ENCODE measurements at regions not wholly inside any gene's neighbourhood (a gene's known extent, or its start where the extent isn't known, plus 50 kb on each side); places are given as distances from the start of the nearest gene placed in this dataset.

GRCh38 chr11:128244871-128245270 is 342.5 kb downstream of the ETS1 start:
- TF ChIP-seq, protein P1, sequence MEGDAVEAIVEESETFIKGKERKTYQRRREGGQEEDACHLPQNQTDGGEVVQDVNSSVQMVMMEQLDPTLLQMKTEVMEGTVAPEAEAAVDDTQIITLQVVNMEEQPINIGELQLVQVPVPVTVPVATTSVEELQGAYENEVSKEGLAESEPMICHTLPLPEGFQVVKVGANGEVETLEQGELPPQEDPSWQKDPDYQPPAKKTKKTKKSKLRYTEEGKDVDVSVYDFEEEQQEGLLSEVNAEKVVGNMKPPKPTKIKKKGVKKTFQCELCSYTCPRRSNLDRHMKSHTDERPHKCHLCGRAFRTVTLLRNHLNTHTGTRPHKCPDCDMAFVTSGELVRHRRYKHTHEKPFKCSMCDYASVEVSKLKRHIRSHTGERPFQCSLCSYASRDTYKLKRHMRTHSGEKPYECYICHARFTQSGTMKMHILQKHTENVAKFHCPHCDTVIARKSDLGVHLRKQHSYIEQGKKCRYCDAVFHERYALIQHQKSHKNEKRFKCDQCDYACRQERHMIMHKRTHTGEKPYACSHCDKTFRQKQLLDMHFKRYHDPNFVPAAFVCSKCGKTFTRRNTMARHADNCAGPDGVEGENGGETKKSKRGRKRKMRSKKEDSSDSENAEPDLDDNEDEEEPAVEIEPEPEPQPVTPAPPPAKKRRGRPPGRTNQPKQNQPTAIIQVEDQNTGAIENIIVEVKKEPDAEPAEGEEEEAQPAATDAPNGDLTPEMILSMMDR (IDR thresholded peaks at IDR 0.05; ENCODE audit: low read depth, low read length), result no peak
- no peak for TF ChIP-seq EZH2phosphoT487 (IDR thresholded peaks at IDR 0.05; ENCODE audit: low read depth)

Measured in OCI-LY3 (cell line).